ENCODE measurements at regions not wholly inside any gene's neighbourhood (a gene's known extent, or its start where the extent isn't known, plus 50 kb on each side); places are given as distances from the start of the nearest gene placed in this dataset.

DNA sequence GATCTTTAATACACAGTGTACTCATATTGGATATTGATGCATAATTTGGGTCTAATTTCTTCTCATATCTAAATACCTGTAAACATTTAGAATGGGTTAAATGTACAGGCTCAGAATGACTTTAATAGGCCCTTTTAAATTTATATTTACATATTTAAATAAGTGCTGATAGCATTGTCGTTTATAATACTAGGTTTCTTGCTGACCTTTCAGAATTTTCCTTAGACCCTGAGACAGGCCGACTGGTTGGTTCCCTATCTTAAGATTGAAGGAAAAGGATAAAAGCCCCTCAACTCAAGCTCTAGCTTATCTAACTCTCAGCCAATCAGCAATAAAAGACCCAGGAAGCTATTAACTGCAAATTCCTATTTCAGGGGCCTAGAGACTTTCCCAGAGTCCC, 67.8 kb upstream of the HNMT start:
- TF ChIP-seq, protein P1, sequence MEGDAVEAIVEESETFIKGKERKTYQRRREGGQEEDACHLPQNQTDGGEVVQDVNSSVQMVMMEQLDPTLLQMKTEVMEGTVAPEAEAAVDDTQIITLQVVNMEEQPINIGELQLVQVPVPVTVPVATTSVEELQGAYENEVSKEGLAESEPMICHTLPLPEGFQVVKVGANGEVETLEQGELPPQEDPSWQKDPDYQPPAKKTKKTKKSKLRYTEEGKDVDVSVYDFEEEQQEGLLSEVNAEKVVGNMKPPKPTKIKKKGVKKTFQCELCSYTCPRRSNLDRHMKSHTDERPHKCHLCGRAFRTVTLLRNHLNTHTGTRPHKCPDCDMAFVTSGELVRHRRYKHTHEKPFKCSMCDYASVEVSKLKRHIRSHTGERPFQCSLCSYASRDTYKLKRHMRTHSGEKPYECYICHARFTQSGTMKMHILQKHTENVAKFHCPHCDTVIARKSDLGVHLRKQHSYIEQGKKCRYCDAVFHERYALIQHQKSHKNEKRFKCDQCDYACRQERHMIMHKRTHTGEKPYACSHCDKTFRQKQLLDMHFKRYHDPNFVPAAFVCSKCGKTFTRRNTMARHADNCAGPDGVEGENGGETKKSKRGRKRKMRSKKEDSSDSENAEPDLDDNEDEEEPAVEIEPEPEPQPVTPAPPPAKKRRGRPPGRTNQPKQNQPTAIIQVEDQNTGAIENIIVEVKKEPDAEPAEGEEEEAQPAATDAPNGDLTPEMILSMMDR (IDR thresholded peaks at IDR 0.05): no peak
- TF ChIP-seq POLR2A (IDR thresholded peaks at IDR 0.05): no peak

Data from breast epithelium (tissue), 3 donors.